Stomach smooth muscle (tissue), 2 donors: ENCODE measurements at regions not wholly inside any gene's neighbourhood (a gene's known extent, or its start where the extent isn't known, plus 50 kb on each side); places are given as distances from the start of the nearest gene placed in this dataset.

Experiments used
- H3K27ac ChIP-seq: one replicate; pipeline ENCODE4 v1.7.0; 2013; ENCODE audit warnings: mild to moderate bottlenecking, low read length, inconsistent platforms
- H3K27me3 ChIP-seq, 2 donors: one replicate each; pipeline ENCODE4 v1.7.0; 2013; ENCODE audit warnings: low read length in 2 of 2; ENCODE audit not compliant: insufficient read depth in 2 of 2, control insufficient read depth in 1 of 2
- H3K36me3 ChIP-seq, 2 donors: one replicate each; pipeline ENCODE4 v1.7.0; 2013; ENCODE audit warnings: low read length in 2 of 2; ENCODE audit not compliant: control insufficient read depth in 2 of 2, insufficient read depth in 2 of 2
- H3K4me1 ChIP-seq: one replicate; pipeline ENCODE4 v1.7.0; 2013; ENCODE audit warnings: low read length; ENCODE audit not compliant: control insufficient read depth, insufficient read depth
- H3K4me3 ChIP-seq, 2 donors: one replicate each; pipeline ENCODE4 v1.7.0; 2013; ENCODE audit warnings: low read length in 2 of 2
- H3K9ac ChIP-seq, 2 donors: one replicate each; pipeline ENCODE4 v1.7.0; 2013; ENCODE audit warnings: low read length in 2 of 2, mild to moderate bottlenecking in 1 of 2
- H3K9me3 ChIP-seq, 2 donors: one replicate each; pipeline ENCODE4 v1.7.0; 2013; ENCODE audit warnings: low read length in 2 of 2; ENCODE audit not compliant: control insufficient read depth in 2 of 2
- donor health status: healthy.
- donor health status: Pancreatic carcinoma.

GRCh38 chr3:161796312-161796711 is 299.7 kb downstream of the OTOL1 start:
- no peak overlapping the region for H3K4me3 ChIP-seq
- H3K27ac ChIP-seq, result no peak overlapping the region
- no peaks in the 10 kb centered on the region for H3K4me1 ChIP-seq

DNA sequence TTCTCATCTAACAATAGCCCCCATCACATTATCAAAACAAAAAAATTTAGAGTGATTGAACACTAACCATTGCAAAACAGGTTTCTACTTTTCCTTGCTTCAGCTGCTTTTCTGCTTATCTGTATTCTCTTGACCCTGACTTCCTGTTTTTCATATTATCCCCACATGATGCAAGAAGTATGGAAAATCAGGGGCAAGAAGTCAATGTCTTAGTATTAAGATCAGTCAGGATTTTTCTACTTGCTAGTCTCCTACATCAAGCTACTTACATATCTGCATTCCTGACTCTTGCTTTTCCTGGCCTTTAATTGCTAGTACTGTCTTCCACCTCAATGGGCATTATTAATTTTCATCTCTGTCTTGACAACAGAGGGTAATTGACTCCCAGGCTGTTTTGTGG is 300.2 kb downstream of the OTOL1 start:
- Histone ChIP-seq H3K9me3 (no peaks in the 10 kb centered on the region), H3K4me1 (no peaks in the 10 kb centered on the region), H3K4me3 (no peak overlapping the region), H3K36me3 (no peaks in the 10 kb centered on the region), H3K27me3 (no peaks in the 10 kb centered on the region), H3K9ac (no peak overlapping the region), H3K27ac (no peak overlapping the region)

More at GRCh38 chr3:161796312-161796711, 299.7 kb downstream of the OTOL1 start:
- Histone ChIP-seq H3K27me3 (no peaks in the 10 kb centered on the region), H3K9ac (no peak overlapping the region), H3K36me3 (no peaks in the 10 kb centered on the region), H3K9me3 (no peaks in the 10 kb centered on the region)

GRCh38 chr3:161798016-161798415 is 301.4 kb downstream of the OTOL1 start:
- Histone ChIP-seq H3K36me3 (no peaks in the 10 kb centered on the region), H3K27me3 (no peaks in the 10 kb centered on the region), H3K9ac (no peak overlapping the region), H3K27ac (no peak overlapping the region), H3K9me3 (no peaks in the 10 kb centered on the region), H3K4me3 (no peak overlapping the region), H3K4me1 (no peaks in the 10 kb centered on the region)

- no peak overlapping the region for H3K27ac ChIP-seq
- no peaks in the 10 kb centered on the region for H3K9me3 ChIP-seq
- no peak overlapping the region for H3K9ac ChIP-seq
- H3K4me1 ChIP-seq, result no peaks in the 10 kb centered on the region
- no peaks in the 10 kb centered on the region for H3K27me3 ChIP-seq
- H3K4me3 ChIP-seq, result no peak overlapping the region
- H3K36me3 ChIP-seq, result no peaks in the 10 kb centered on the region
These were observed 304.5 kb downstream of the OTOL1 start for GRCh38 chr3:161800985-161801559.

GRCh38 chr3:161818106-161818505 is 321.5 kb downstream of the OTOL1 start:
- no peaks in the 10 kb centered on the region for H3K4me1 ChIP-seq

GRCh38 chr3:161821591-161821990 is 325.0 kb downstream of the OTOL1 start:
- Histone ChIP-seq H3K36me3 (no peaks in the 10 kb centered on the region), H3K4me1 (no peaks in the 10 kb centered on the region), H3K9ac (no peak overlapping the region), H3K27me3 (no peaks in the 10 kb centered on the region), H3K4me3 (no peak overlapping the region), H3K27ac (no peak overlapping the region), H3K9me3 (no peaks in the 10 kb centered on the region)

More at GRCh38 chr3:161818106-161818505, 321.5 kb downstream of the OTOL1 start:
- Histone ChIP-seq H3K36me3 (no peaks in the 10 kb centered on the region), H3K27ac (no peak overlapping the region), H3K4me3 (no peak overlapping the region), H3K27me3 (no peaks in the 10 kb centered on the region), H3K9me3 (no peaks in the 10 kb centered on the region), H3K9ac (no peak overlapping the region)

- Histone ChIP-seq H3K9me3 (no peaks in the 10 kb centered on the region), H3K27ac (no peak overlapping the region), H3K9ac (no peak overlapping the region), H3K4me3 (no peak overlapping the region), H3K27me3 (no peaks in the 10 kb centered on the region), H3K36me3 (no peaks in the 10 kb centered on the region), H3K4me1 (no peaks in the 10 kb centered on the region)
These were observed 325.7 kb downstream of the OTOL1 start for GRCh38 chr3:161822291-161822690.

DNA sequence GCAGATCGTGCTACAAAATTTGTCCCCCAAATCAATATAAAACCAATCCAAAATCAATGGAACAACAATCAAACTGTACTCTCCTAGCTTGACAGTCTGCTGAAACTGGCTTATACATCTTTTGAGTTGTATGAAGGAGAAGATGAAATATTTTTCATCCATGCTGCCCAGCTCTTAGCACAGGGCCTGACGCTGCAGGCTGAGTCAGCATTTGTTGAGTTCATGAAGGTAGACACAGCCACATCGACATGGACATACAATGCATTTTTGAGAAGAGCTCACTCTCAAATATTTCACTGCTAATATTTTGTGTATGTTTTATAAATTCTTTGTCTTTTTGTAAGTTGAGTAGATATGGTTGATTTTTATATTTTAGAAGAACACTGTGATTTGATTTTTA is 327.3 kb downstream of the OTOL1 start:
- H3K9ac ChIP-seq, result no peak overlapping the region
- H3K27me3 ChIP-seq, result no peaks in the 10 kb centered on the region
- H3K27ac ChIP-seq, result no peak overlapping the region
- H3K9me3 ChIP-seq, result no peaks in the 10 kb centered on the region
- H3K4me3 ChIP-seq, result no peak overlapping the region
- no peaks in the 10 kb centered on the region for H3K4me1 ChIP-seq
- H3K36me3 ChIP-seq, result no peaks in the 10 kb centered on the region

- Histone ChIP-seq H3K4me3 (no peak overlapping the region), H3K27ac (no peak overlapping the region), H3K27me3 (no peaks in the 10 kb centered on the region), H3K4me1 (no peaks in the 10 kb centered on the region), H3K36me3 (no peaks in the 10 kb centered on the region), H3K9ac (no peak overlapping the region), H3K9me3 (no peaks in the 10 kb centered on the region)
These were observed 341.4 kb downstream of the OTOL1 start for GRCh38 chr3:161838021-161838420.

DNA sequence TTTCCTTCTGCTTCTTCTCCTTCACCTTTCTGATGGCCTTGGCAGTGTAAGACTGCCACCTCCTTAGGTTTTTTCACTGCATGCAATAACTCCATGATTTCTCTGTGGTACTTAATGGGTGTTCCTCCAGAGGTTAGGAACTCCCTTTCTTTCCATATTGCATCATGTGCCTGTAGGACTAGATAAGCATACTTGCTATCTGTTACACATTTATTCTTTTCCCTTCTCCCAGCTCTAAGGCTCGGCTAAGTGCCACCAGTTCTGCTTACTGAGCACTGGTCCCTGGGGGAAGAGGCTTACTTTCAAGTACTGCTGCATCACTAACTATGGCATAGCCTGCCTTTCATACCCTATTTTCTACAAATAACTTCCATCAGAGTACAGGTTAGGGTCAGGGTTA is 351.8 kb downstream of the OTOL1 start:
- no peaks in the 10 kb centered on the region for H3K36me3 ChIP-seq
- no peak overlapping the region for H3K27ac ChIP-seq
- H3K4me3 ChIP-seq, result no peak overlapping the region
- no peaks in the 10 kb centered on the region for H3K27me3 ChIP-seq
- no peaks in the 10 kb centered on the region for H3K9me3 ChIP-seq
- no peaks in the 10 kb centered on the region for H3K4me1 ChIP-seq
- H3K9ac ChIP-seq, result no peak overlapping the region

GRCh38 chr3:161851941-161852566 is 355.4 kb downstream of the OTOL1 start:
- no peak overlapping the region for H3K4me3 ChIP-seq
- H3K9ac ChIP-seq, result no peak overlapping the region
- H3K27me3 ChIP-seq, result no peaks in the 10 kb centered on the region
- no peaks in the 10 kb centered on the region for H3K36me3 ChIP-seq
- H3K27ac ChIP-seq, result no peak overlapping the region
- H3K4me1 ChIP-seq, result no peaks in the 10 kb centered on the region
- H3K9me3 ChIP-seq, result no peaks in the 10 kb centered on the region
